Liver (tissue), 3 donors: ENCODE measurements at regions not wholly inside any gene's neighbourhood (a gene's known extent, or its start where the extent isn't known, plus 50 kb on each side); places are given as distances from the start of the nearest gene placed in this dataset.

Experiments used
- CTCF ChIP-seq: fragments of 150-350 bp; IDR thresholded peaks from 2 replicates; pipeline ENCODE4 v1.5.1; 2017; ENCODE audit warnings: improper control_type of control experiment, low read depth, low read length; ENCODE audit not compliant: missing input control
- FOXA1 ChIP-seq: IDR thresholded peaks from 2 replicates; pipeline ENCODE4 v1.6.1; 2016; ENCODE audit warnings: antibody characterized with exemption
- GABPA ChIP-seq, 2 donors: IDR thresholded peaks in 1 of 2; conservative IDR thresholded peaks in 1 of 2; 2 replicates each; pipeline ENCODE4 v1.6.1; 2016; ENCODE audit warnings: antibody characterized with exemption in 2 of 2, mild to moderate bottlenecking in 1 of 2, moderate library complexity in 1 of 2
- HNF4G ChIP-seq: IDR thresholded peaks from 2 replicates; pipeline ENCODE4 v1.6.1; 2016; ENCODE audit warnings: antibody characterized with exemption
- JUND ChIP-seq, 2 donors: IDR thresholded peaks; 2 replicates each; pipeline ENCODE4 v1.6.1; 2016; ENCODE audit warnings: antibody characterized with exemption in 2 of 2
- RAD21 ChIP-seq, 2 donors: IDR thresholded peaks; 2 replicates each; pipeline ENCODE4 v1.6.1; 2016; ENCODE audit warnings: antibody characterized with exemption in 2 of 2, mild to moderate bottlenecking in 2 of 2
- REST ChIP-seq: IDR thresholded peaks from 2 replicates; pipeline ENCODE4 v1.6.1; 2016; ENCODE audit warnings: antibody characterized with exemption, mild to moderate bottlenecking
- SP1 ChIP-seq: IDR thresholded peaks from 2 replicates; pipeline ENCODE4 v1.6.1; 2018; ENCODE audit warnings: antibody characterized with exemption, mild to moderate bottlenecking
- TAF1 ChIP-seq: conservative IDR thresholded peaks from 2 replicates; pipeline ENCODE4 v1.6.1; 2016; ENCODE audit warnings: antibody characterized with exemption, mild to moderate bottlenecking
- YY1 ChIP-seq: IDR thresholded peaks from 2 replicates; pipeline ENCODE4 v1.6.1; 2016; ENCODE audit warnings: antibody characterized with exemption, mild to moderate bottlenecking
- TF ChIP-seq, protein P1 (sequence below): IDR thresholded peaks from 2 replicates; pipeline ENCODE4 v1.6.1; 2016; ENCODE audit warnings: antibody characterized with exemption
- TF ChIP-seq, protein P2 (sequence below): IDR thresholded peaks from 2 replicates; pipeline ENCODE4 v1.6.1; 2016; ENCODE audit warnings: antibody characterized with exemption
- TF ChIP-seq, protein P3 (sequence below): IDR thresholded peaks from 2 replicates; pipeline ENCODE4 v1.6.1; 2016; ENCODE audit warnings: antibody characterized with exemption
- donor health status: healthy.
- donor health status: healthy.

DNA sequence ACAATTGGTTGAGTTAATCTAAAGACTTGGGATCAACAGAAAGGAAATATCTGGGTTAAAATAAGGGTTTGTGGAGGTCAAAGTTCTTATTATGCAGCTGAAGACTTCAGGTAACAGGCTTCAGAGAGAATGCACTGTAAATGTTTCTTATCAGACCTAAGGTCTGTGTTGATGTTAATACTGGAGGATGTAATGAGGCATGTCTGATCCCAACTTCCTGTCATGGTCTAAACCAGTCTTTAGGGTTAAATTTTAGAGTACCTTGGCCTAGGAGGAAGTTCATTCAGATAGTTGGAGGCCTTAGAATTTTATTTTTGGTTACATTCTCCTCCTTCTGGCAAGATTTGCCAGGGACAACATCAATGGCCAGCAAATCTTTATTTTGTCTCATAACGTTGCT is 72.1 kb upstream of the GC start:
- TF ChIP-seq CTCF (no peak), YY1 (no peak), REST (no peak), RAD21 (IDR thresholded peaks at IDR 0.05) (no peak), TAF1 (no peak), JUND (IDR thresholded peaks at IDR 0.05) (no peak), FOXA1 (no peak), SP1 (no peak), HNF4G (no peak), GABPA (IDR thresholded peaks at IDR 0.05 in 1 of 2, conservative IDR thresholded peaks at IDR 0.05 in 1 of 2) (no peak)
- TF ChIP-seq, protein P1, sequence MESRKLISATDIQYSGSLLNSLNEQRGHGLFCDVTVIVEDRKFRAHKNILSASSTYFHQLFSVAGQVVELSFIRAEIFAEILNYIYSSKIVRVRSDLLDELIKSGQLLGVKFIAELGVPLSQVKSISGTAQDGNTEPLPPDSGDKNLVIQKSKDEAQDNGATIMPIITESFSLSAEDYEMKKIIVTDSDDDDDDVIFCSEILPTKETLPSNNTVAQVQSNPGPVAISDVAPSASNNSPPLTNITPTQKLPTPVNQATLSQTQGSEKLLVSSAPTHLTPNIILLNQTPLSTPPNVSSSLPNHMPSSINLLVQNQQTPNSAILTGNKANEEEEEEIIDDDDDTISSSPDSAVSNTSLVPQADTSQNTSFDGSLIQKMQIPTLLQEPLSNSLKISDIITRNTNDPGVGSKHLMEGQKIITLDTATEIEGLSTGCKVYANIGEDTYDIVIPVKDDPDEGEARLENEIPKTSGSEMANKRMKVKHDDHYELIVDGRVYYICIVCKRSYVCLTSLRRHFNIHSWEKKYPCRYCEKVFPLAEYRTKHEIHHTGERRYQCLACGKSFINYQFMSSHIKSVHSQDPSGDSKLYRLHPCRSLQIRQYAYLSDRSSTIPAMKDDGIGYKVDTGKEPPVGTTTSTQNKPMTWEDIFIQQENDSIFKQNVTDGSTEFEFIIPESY = no peak
- TF ChIP-seq, protein P2, sequence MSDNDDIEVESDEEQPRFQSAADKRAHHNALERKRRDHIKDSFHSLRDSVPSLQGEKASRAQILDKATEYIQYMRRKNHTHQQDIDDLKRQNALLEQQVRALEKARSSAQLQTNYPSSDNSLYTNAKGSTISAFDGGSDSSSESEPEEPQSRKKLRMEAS = no peak
- TF ChIP-seq, protein P3, sequence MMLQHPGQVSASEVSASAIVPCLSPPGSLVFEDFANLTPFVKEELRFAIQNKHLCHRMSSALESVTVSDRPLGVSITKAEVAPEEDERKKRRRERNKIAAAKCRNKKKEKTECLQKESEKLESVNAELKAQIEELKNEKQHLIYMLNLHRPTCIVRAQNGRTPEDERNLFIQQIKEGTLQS = no peak
